ENCODE measurements at regions not wholly inside any gene's neighbourhood (a gene's known extent, or its start where the extent isn't known, plus 50 kb on each side); places are given as distances from the start of the nearest gene placed in this dataset.

DNA sequence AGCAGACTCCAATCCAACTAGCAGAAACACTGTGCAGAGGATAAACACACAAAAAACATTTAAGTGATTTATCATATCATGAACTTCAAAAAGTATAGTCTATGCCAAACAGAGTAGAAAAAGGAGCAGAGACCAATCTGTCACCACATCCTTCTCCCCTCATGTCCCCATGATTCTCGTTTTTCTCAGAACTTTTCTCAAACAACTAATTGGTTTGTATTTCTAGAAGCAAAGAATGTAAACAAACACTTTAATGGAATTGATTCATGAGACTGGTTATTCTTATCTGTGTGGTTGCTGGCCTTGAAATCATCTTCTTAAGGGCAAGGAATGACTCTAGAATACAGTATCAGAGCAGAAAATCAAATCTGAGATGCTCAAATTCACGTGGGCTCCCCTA lies 294.2 kb upstream of the THBS1 start:
- no peaks in the 10 kb centered on the region for H3K9me1 ChIP-seq (replicated peaks; ENCODE audit: control insufficient read depth, extremely low read depth, insufficient read depth, low read length)
- no peak overlapping the region for H2AFZ ChIP-seq (ENCODE audit: low read depth, low read length)
- H3K36me3 ChIP-seq (ENCODE audit: control insufficient read depth in 2 of 2, extremely low read depth in 1 of 2, insufficient read depth in 2 of 2, low read length in 2 of 2), result no peaks in the 10 kb centered on the region
- intact Hi-C loops (cut with micrococcal nuclease), result loop anchor here (1.0 kb wide), 1 partner anchor 15 kb away; no protein-coding TSS in a partner anchor
- peaks cover 26% of the 10 kb centered on the region for H3K4me1 ChIP-seq (ENCODE audit: control insufficient read depth, extremely low read depth, insufficient read depth, low read length)
- H3K79me2 ChIP-seq (ENCODE audit: control insufficient read depth, insufficient read depth, low read length), result no peaks in the 10 kb centered on the region
- FAIRE-seq (no peak), DNase-seq (ENCODE audit: low read depth, low spot score) (no peak)
- dilution Hi-C loops (cut with MboI; ENCODE audit: extremely low pct_ligation_motif_present, low sequenced_read_pairs), result no loop called here
- H3K4me3 ChIP-seq (replicated peaks in 1 of 3; ENCODE audit: insufficient read depth in 1 of 3, low read depth in 1 of 3, low read length in 3 of 3), result no peak overlapping the region
- H4K20me1 ChIP-seq (replicated peaks; ENCODE audit: control insufficient read depth, extremely low read depth, insufficient read depth, low read length), result no peaks in the 10 kb centered on the region
- ChIA-PET CTCF (interaction anchor here (1.1 kb wide), 1 partner anchor 10 kb away, joined by 3 read pairs; no protein-coding TSS in a partner anchor), POLR2A (interaction anchor here (0.7 kb wide), 1 partner anchor 33 kb away, joined by 3 read pairs; no protein-coding TSS in a partner anchor)
- H3K9me3 ChIP-seq (replicated peaks; ENCODE audit: control insufficient read depth, insufficient read depth, low read length), result no peaks in the 10 kb centered on the region
- no peak overlapping the region for H3K27ac ChIP-seq (ENCODE audit: insufficient read depth, low read depth, low read length)
- H3K27me3 ChIP-seq (ENCODE audit: control insufficient read depth in 2 of 2, insufficient read depth in 2 of 2, low read length in 2 of 2), result no peaks in the 10 kb centered on the region
- TF ChIP-seq, protein P1, sequence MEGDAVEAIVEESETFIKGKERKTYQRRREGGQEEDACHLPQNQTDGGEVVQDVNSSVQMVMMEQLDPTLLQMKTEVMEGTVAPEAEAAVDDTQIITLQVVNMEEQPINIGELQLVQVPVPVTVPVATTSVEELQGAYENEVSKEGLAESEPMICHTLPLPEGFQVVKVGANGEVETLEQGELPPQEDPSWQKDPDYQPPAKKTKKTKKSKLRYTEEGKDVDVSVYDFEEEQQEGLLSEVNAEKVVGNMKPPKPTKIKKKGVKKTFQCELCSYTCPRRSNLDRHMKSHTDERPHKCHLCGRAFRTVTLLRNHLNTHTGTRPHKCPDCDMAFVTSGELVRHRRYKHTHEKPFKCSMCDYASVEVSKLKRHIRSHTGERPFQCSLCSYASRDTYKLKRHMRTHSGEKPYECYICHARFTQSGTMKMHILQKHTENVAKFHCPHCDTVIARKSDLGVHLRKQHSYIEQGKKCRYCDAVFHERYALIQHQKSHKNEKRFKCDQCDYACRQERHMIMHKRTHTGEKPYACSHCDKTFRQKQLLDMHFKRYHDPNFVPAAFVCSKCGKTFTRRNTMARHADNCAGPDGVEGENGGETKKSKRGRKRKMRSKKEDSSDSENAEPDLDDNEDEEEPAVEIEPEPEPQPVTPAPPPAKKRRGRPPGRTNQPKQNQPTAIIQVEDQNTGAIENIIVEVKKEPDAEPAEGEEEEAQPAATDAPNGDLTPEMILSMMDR (IDR thresholded peaks at IDR 0.05; ENCODE audit: extremely low read depth in 1 of 2, insufficient read depth in 1 of 2, low read depth in 1 of 2, low read length in 2 of 2), result no peak
- TF ChIP-seq GATA2 (IDR thresholded peaks at IDR 0.05; ENCODE audit: insufficient read depth, insufficient read length, low read depth, low read length), result no peak
- TF ChIP-seq MAX (IDR thresholded peaks at IDR 0.05; ENCODE audit: insufficient read depth, insufficient read length), result no peak
- no peak for TF ChIP-seq JUN (IDR thresholded peaks at IDR 0.05; ENCODE audit: borderline replicate concordance, insufficient read depth, insufficient read length, low read depth)
- no peak for TF ChIP-seq POLR2AphosphoS5 (IDR thresholded peaks at IDR 0.05; ENCODE audit: insufficient read depth, low read depth, low read length)
- TF ChIP-seq EZH2 (IDR thresholded peaks at IDR 0.05; ENCODE audit: borderline replicate concordance, low read depth, low read length, severe bottlenecking), result no peak
- no peak for TF ChIP-seq POLR2A (IDR thresholded peaks at IDR 0.05; ENCODE audit: low read depth, low read length)
- no peak for TF ChIP-seq MYC (IDR thresholded peaks at IDR 0.05; ENCODE audit: low read depth, low read length)
- no peak for TF ChIP-seq FOS (IDR thresholded peaks at IDR 0.05; ENCODE audit: borderline replicate concordance, insufficient read depth, low read length)
- no TSS peak for BruUV-seq (replicated peaks)
- H3K4me2 ChIP-seq (ENCODE audit: insufficient read depth, low read length), result no peak overlapping the region
- no peak overlapping the region for H3K9ac ChIP-seq (replicated peaks; ENCODE audit: extremely low read depth, insufficient read depth, low read length)

Measured in endothelial cell of umbilical vein (primary cell).